Posterior cingulate gyrus (tissue), 11 donors: ENCODE measurements at regions not wholly inside any gene's neighbourhood (a gene's known extent, or its start where the extent isn't known, plus 50 kb on each side); places are given as distances from the start of the nearest gene placed in this dataset.
"Not testable (repeated sequence)": the region's sequence is repeated elsewhere in the genome, so short reads cannot be mapped to it uniquely, and the experiment has no call there.

Source experiments
- DNase-seq, 10 donors: peaks; one replicate each; pipeline versions ENCODE4 v3.0.0 to v3.0.0-alpha.2; 2020 to 2021; ENCODE audit warnings: mixed read lengths in 3 of 10
- intact Hi-C: fragments of 100-400 bp; cut with DNase I; formaldehyde crosslinking; loops from one replicate; pipeline ENCODE4 v1.15.1; 2023

GRCh38 chr1:125064029-125064428, 3879.3 kb downstream of the SRGAP2C start:
- DNase-seq = peak in 3 of 10 donors; percentile 18 to 69 (median 27)
- intact Hi-C loops = not testable (repeated sequence)

GRCh38 chr1:125064481-125064880, 3879.7 kb downstream of the SRGAP2C start:
- peak in 3 of 10 donors; percentile 22 to 62 (median 50) for DNase-seq
- intact Hi-C loops = no loop called here

- peak in 3 of 10 donors; percentile 17 to 71 (median 69) for DNase-seq
- intact Hi-C loops = no loop called here
These were observed 3880.5 kb downstream of the SRGAP2C start for GRCh38 chr1:125065092-125065820.

- DNase-seq = peak in 1 of 10 donors; percentile 59
- intact Hi-C loops = no loop called here
These were observed 3881.0 kb downstream of the SRGAP2C start for GRCh38 chr1:125065821-125066180.

GRCh38 chr1:125066385-125066784, 3881.6 kb downstream of the SRGAP2C start:
- DNase-seq = peak in 3 of 10 donors; percentile 19 to 72 (median 66)

GRCh38 chr1:125066849-125067248, 3882.1 kb downstream of the SRGAP2C start:
- peak in 3 of 10 donors; percentile 9 to 30 (median 20) for DNase-seq

More at GRCh38 chr1:125066385-125066784, 3881.6 kb downstream of the SRGAP2C start:
- intact Hi-C loops = no loop called here

GRCh38 chr1:125080077-125080476, 3895.3 kb downstream of the SRGAP2C start:
- intact Hi-C loops = no loop called here
- DNase-seq = no peak

More at GRCh38 chr1:125066849-125067248, 3882.1 kb downstream of the SRGAP2C start:
- intact Hi-C loops = not testable (repeated sequence)

- DNase-seq = peak in 2 of 10 donors; percentile 36 to 48
- intact Hi-C loops = no loop called here
These were observed 3901.2 kb downstream of the SRGAP2C start for GRCh38 chr1:125085720-125086591.

- DNase-seq = peak in 3 of 10 donors; percentile 13 to 61 (median 48)
- intact Hi-C loops = no loop called here
These were observed 3901.8 kb downstream of the SRGAP2C start for GRCh38 chr1:125086611-125087010.

- peak in 3 of 10 donors; percentile 4 to 64 (median 23) for DNase-seq
- intact Hi-C loops = no loop called here
These were observed 3902.5 kb downstream of the SRGAP2C start for GRCh38 chr1:125087247-125087646.

- peak in 3 of 10 donors; percentile 12 to 67 (median 59) for DNase-seq
These were observed 3902.9 kb downstream of the SRGAP2C start for GRCh38 chr1:125087691-125088090.

GRCh38 chr1:125118147-125118993, 3933.6 kb downstream of the SRGAP2C start:
- intact Hi-C loops = no loop called here
- DNase-seq = peak in 3 of 10 donors; percentile 59 to 67 (median 61)

More at GRCh38 chr1:125087691-125088090, 3902.9 kb downstream of the SRGAP2C start:
- intact Hi-C loops = no loop called here

GRCh38 chr1:125119024-125119441, 3934.3 kb downstream of the SRGAP2C start:
- intact Hi-C loops = no loop called here

GRCh38 chr1:125119566-125120205, 3934.9 kb downstream of the SRGAP2C start:
- DNase-seq = peak in 3 of 10 donors; percentile 52 to 75 (median 64)
- intact Hi-C loops = not testable (repeated sequence)

More at GRCh38 chr1:125119024-125119441, 3934.3 kb downstream of the SRGAP2C start:
- DNase-seq = peak in 3 of 10 donors; percentile 8 to 65 (median 57)

- intact Hi-C loops, DNase-seq: not testable (repeated sequence)
These were observed 3937.8 kb downstream of the SRGAP2C start for GRCh38 chr1:125122579-125122978.
